ENCODE measurements at regions not wholly inside any gene's neighbourhood (a gene's known extent, or its start where the extent isn't known, plus 50 kb on each side); places are given as distances from the start of the nearest gene placed in this dataset.

- BruUV-seq (replicated peaks): no TSS peak
- no peaks in the 10 kb centered on the region for H3K36me3 Mint-ChIP-seq (ENCODE audit: insufficient read depth, unreplicated experiment)
- no peaks in the 10 kb centered on the region for H3K4me1 ChIP-seq
- no peak overlapping the region for H3K4me3 ChIP-seq (ENCODE audit: low read depth, low read length)
- H3K27me3 ChIP-seq (replicated peaks; ENCODE audit: control insufficient read depth, insufficient read depth, low read length): no peaks in the 10 kb centered on the region; the same call in 1 of the 2 replicates
- H3K36me3 ChIP-seq (ENCODE audit: control insufficient read depth, insufficient read depth, low read length): no peaks in the 10 kb centered on the region
- no peak for DNase-seq
- no peaks in the 10 kb centered on the region for H3K4me1 Mint-ChIP-seq (ENCODE audit: low read depth, unreplicated experiment)
- H3K9me3 ChIP-seq: no peaks in the 10 kb centered on the region
- no peak for TF ChIP-seq CTCF (IDR thresholded peaks at IDR 0.05; ENCODE audit: insufficient read depth in 1 of 2, low read depth in 1 of 2, low read length in 1 of 2, severe bottlenecking in 1 of 2, unreplicated experiment in 1 of 2)
- no peaks in the 10 kb centered on the region for H3K9me3 Mint-ChIP-seq (ENCODE audit: unreplicated experiment)
- ChIA-PET CTCF (no interaction called here), POLR2A (no interaction called here)
- peaks cover 14% of the 10 kb centered on the region for H3K27me3 Mint-ChIP-seq (ENCODE audit: insufficient read depth, unreplicated experiment)
- intact Hi-C loops (cut with micrococcal nuclease; ENCODE audit: unreplicated experiment): no loop called here
- H3K27ac Mint-ChIP-seq (ENCODE audit: unreplicated experiment): no peak overlapping the region
- no peak overlapping the region for H3K4me3 Mint-ChIP-seq (ENCODE audit: unreplicated experiment)
These were observed 181.0 kb upstream of the PPP2R3A start for GRCh38 chr3:135784557-135784956.

- BruUV-seq (replicated peaks): no TSS peak
- no peak overlapping the region for H3K27ac Mint-ChIP-seq (ENCODE audit: unreplicated experiment)
- no peaks in the 10 kb centered on the region for H3K9me3 Mint-ChIP-seq (ENCODE audit: unreplicated experiment)
- no peak overlapping the region for H3K4me3 ChIP-seq (ENCODE audit: low read depth, low read length)
- no peak for DNase-seq
- no peak overlapping the region for H3K4me3 Mint-ChIP-seq (ENCODE audit: unreplicated experiment)
- intact Hi-C loops (cut with micrococcal nuclease; ENCODE audit: unreplicated experiment): no loop called here
- no peak for TF ChIP-seq CTCF (IDR thresholded peaks at IDR 0.05; ENCODE audit: insufficient read depth in 1 of 2, low read depth in 1 of 2, low read length in 1 of 2, severe bottlenecking in 1 of 2, unreplicated experiment in 1 of 2)
- CTCF ChIA-PET: no interaction called here
- H3K9me3 ChIP-seq: no peaks in the 10 kb centered on the region
- POLR2A ChIA-PET: no interaction called here
- no peaks in the 10 kb centered on the region for H3K36me3 ChIP-seq (ENCODE audit: control insufficient read depth, insufficient read depth, low read length)
- H3K36me3 Mint-ChIP-seq (ENCODE audit: insufficient read depth, unreplicated experiment): no peaks in the 10 kb centered on the region
- no peaks in the 10 kb centered on the region for H3K27me3 ChIP-seq (replicated peaks; ENCODE audit: control insufficient read depth, insufficient read depth, low read length)
- no peaks in the 10 kb centered on the region for H3K4me1 ChIP-seq
- peaks cover 8% of the 10 kb centered on the region for H3K27me3 Mint-ChIP-seq (ENCODE audit: insufficient read depth, unreplicated experiment)
- H3K4me1 Mint-ChIP-seq (ENCODE audit: low read depth, unreplicated experiment): no peaks in the 10 kb centered on the region
These were observed 177.4 kb upstream of the PPP2R3A start for GRCh38 chr3:135788146-135788545.

DNA sequence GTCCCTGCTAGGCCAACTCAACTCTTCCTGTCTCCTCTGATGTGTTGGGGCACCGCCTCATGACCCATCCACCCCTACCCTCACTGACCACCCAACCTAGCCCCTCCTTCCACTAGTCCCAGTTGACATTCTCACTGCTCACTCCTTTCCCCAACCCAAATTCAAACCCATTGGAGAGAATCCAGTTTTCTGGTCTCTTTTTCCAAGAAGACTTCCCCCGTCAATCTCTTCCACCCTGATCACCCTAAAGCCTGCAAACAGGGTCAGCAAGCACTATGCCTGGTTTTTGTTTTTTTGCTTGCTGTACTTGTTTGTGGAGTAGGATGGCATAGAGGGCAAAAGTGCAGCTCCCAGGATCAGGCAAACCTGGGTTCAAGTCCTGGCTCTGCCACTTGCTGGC, 176.6 kb upstream of the PPP2R3A start:
- Histone ChIP-seq H3K4me3 (ENCODE audit: low read depth, low read length) (no peak overlapping the region), H3K9me3 (no peaks in the 10 kb centered on the region), H3K4me1 (no peaks in the 10 kb centered on the region), H3K27me3 (replicated peaks; ENCODE audit: control insufficient read depth, insufficient read depth, low read length) (no peaks in the 10 kb centered on the region), H3K36me3 (ENCODE audit: control insufficient read depth, insufficient read depth, low read length) (no peaks in the 10 kb centered on the region)
- no peak for DNase-seq
- H3K4me1 Mint-ChIP-seq (ENCODE audit: low read depth, unreplicated experiment): no peaks in the 10 kb centered on the region
- CTCF ChIA-PET: no interaction called here
- no peaks in the 10 kb centered on the region for H3K36me3 Mint-ChIP-seq (ENCODE audit: insufficient read depth, unreplicated experiment)
- intact Hi-C loops (cut with micrococcal nuclease; ENCODE audit: unreplicated experiment): no loop called here
- TF ChIP-seq CTCF (IDR thresholded peaks at IDR 0.05; ENCODE audit: insufficient read depth in 1 of 2, low read depth in 1 of 2, low read length in 1 of 2, severe bottlenecking in 1 of 2, unreplicated experiment in 1 of 2): no peak
- no peaks in the 10 kb centered on the region for H3K9me3 Mint-ChIP-seq (ENCODE audit: unreplicated experiment)
- POLR2A ChIA-PET: no interaction called here
- peaks cover 8% of the 10 kb centered on the region for H3K27me3 Mint-ChIP-seq (ENCODE audit: insufficient read depth, unreplicated experiment)
- H3K4me3 Mint-ChIP-seq (ENCODE audit: unreplicated experiment): no peak overlapping the region
- H3K27ac Mint-ChIP-seq (ENCODE audit: unreplicated experiment): no peak overlapping the region
- BruUV-seq (replicated peaks): no TSS peak

All from Caco-2 (cell line).